A673 (cell line): ENCODE measurements at regions not wholly inside any gene's neighbourhood (a gene's known extent, or its start where the extent isn't known, plus 50 kb on each side); places are given as distances from the start of the nearest gene placed in this dataset.

ENCODE experiments used
- BruUV-seq: library from RNA; stranded (reverse); fragments of 400-500 nt; replicated peaks from 2 replicates; lab custom pipeline; 2021; lab: Mats Ljungman, UMichigan
- CTCF ChIA-PET: fragments of 300-600 bp; sonication (Branson Sonifier 250); formaldehyde crosslinking; loops from one replicate; lab custom pipeline; 2022; ENCODE audit warnings: antibody characterized with exemption; lab: Charles Lee
- POLR2A ChIA-PET: fragments of 300-600 bp; sonication (Branson Sonifier 250); formaldehyde crosslinking; loops from one replicate; lab custom pipeline; 2022; ENCODE audit warnings: antibody characterized with exemption; ENCODE audit not compliant: low non-redundant PET; lab: Charles Lee
- DNase-seq: peaks from one replicate; pipeline ENCODE4 v3.0.0-alpha.2; 2015; ENCODE audit warnings: low spot score
- H3K27ac ChIP-seq: fragments of 200-600 bp; sonication (generic); 2 replicates; pipeline ENCODE4 v1.5.1; 2016; ENCODE audit warnings: mixed run types, low read depth, mild to moderate bottlenecking, mixed read lengths, antibody characterized with exemption, low read length; ENCODE audit not compliant: poor library complexity, severe bottlenecking
- H3K27me3 ChIP-seq: fragments of 200-600 bp; sonication (generic); replicated peaks from 2 replicates; pipeline ENCODE4 v1.6.1; 2017; ENCODE audit warnings: mixed run types, low read depth, mild to moderate bottlenecking, mixed read lengths, antibody characterized with exemption, low read length; ENCODE audit not compliant: insufficient read depth, poor library complexity
- H3K36me3 ChIP-seq: fragments of 200-600 bp; sonication (generic); 2 replicates; pipeline ENCODE4 v1.6.1; 2016; ENCODE audit warnings: mixed run types, mild to moderate bottlenecking, mixed read lengths, antibody characterized with exemption, low read length; ENCODE audit not compliant: insufficient read depth, poor library complexity, severe bottlenecking
- H3K4me1 ChIP-seq: fragments of 200-600 bp; sonication (generic); 2 replicates; pipeline ENCODE4 v1.6.1; 2017; ENCODE audit warnings: mixed run types, mild to moderate bottlenecking, mixed read lengths, antibody characterized with exemption, low read length; ENCODE audit not compliant: insufficient read depth, poor library complexity, severe bottlenecking
- H3K4me3 ChIP-seq: fragments of 200-600 bp; sonication (generic); 2 replicates; pipeline ENCODE4 v1.5.1; 2016; ENCODE audit warnings: low read depth, mixed run types, mild to moderate bottlenecking, mixed read lengths, low read length; ENCODE audit not compliant: poor library complexity, severe bottlenecking
- H3K9me3 ChIP-seq: fragments of 200-600 bp; sonication (generic); 2 replicates; pipeline ENCODE4 v1.6.1; 2016; ENCODE audit warnings: mixed run types, low read depth, mild to moderate bottlenecking, mixed read lengths, antibody characterized with exemption, low read length; ENCODE audit not compliant: poor library complexity, severe bottlenecking
- EZH2 ChIP-seq: fragments of 200-600 bp; sonication (generic); IDR thresholded peaks from 2 replicates; pipeline ENCODE4 v1.6.1; 2017; ENCODE audit warnings: borderline replicate concordance, low read depth, mild to moderate bottlenecking, mixed read lengths, antibody characterized with exemption, low read length; ENCODE audit not compliant: poor library complexity, severe bottlenecking
- intact Hi-C: fragments of 100-400 bp; cut with micrococcal nuclease; formaldehyde crosslinking; loops from one replicate; pipeline ENCODE4 v1.10.0; 2022; ENCODE audit not compliant: unreplicated experiment
- TF ChIP-seq, protein P1 (sequence below): fragments of 300-800, 200-600 bp; sonication (generic); conservative IDR thresholded peaks from 2 replicates; pipeline ENCODE4 v1.5.1; 2017; ENCODE audit warnings: low read depth, mild to moderate bottlenecking, antibody characterized with exemption, low read length, moderate library complexity, mixed read lengths

- ChIA-PET POLR2A (no interaction called here), CTCF (no interaction called here)
- no peak for TF ChIP-seq EZH2
- TF ChIP-seq, protein P1, sequence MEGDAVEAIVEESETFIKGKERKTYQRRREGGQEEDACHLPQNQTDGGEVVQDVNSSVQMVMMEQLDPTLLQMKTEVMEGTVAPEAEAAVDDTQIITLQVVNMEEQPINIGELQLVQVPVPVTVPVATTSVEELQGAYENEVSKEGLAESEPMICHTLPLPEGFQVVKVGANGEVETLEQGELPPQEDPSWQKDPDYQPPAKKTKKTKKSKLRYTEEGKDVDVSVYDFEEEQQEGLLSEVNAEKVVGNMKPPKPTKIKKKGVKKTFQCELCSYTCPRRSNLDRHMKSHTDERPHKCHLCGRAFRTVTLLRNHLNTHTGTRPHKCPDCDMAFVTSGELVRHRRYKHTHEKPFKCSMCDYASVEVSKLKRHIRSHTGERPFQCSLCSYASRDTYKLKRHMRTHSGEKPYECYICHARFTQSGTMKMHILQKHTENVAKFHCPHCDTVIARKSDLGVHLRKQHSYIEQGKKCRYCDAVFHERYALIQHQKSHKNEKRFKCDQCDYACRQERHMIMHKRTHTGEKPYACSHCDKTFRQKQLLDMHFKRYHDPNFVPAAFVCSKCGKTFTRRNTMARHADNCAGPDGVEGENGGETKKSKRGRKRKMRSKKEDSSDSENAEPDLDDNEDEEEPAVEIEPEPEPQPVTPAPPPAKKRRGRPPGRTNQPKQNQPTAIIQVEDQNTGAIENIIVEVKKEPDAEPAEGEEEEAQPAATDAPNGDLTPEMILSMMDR, result no peak
- intact Hi-C loops, result no loop called here
- H3K4me1 ChIP-seq, result no peaks in the 10 kb centered on the region
- peaks cover 10% of the 10 kb centered on the region for H3K27me3 ChIP-seq
- no peaks in the 10 kb centered on the region for H3K36me3 ChIP-seq
- H3K27ac ChIP-seq, result no peak overlapping the region
- DNase-seq, result no peak
- BruUV-seq, result no TSS peak
- H3K4me3 ChIP-seq, result no peak overlapping the region
- H3K9me3 ChIP-seq, result no peaks in the 10 kb centered on the region
These were observed 671.7 kb downstream of the MECOM start for GRCh38 chr3:168991803-168992202.

- no peaks in the 10 kb centered on the region for H3K4me1 ChIP-seq
- BruUV-seq, result no TSS peak
- peaks cover 10% of the 10 kb centered on the region for H3K27me3 ChIP-seq
- ChIA-PET CTCF (no interaction called here), POLR2A (interaction anchor here (0.7 kb wide), 1 partner anchor 12 kb away, joined by 3 read pairs; no protein-coding TSS in a partner anchor)
- H3K36me3 ChIP-seq, result no peaks in the 10 kb centered on the region
- DNase-seq, result no peak
- H3K27ac ChIP-seq, result no peak overlapping the region
- H3K4me3 ChIP-seq, result no peak overlapping the region
- TF ChIP-seq, protein P1, result no peak
- no peak for TF ChIP-seq EZH2
- intact Hi-C loops, result no loop called here
- no peaks in the 10 kb centered on the region for H3K9me3 ChIP-seq
These were observed 672.9 kb downstream of the MECOM start for GRCh38 chr3:168990621-168991020.

GRCh38 chr3:168990134-168990533 lies 673.4 kb downstream of the MECOM start:
- ChIA-PET POLR2A (interaction anchor here (0.7 kb wide), 1 partner anchor 12 kb away, joined by 3 read pairs; no protein-coding TSS in a partner anchor), CTCF (no interaction called here)
- intact Hi-C loops, result no loop called here
- peaks cover 6% of the 10 kb centered on the region for H3K27me3 ChIP-seq
- H3K9me3 ChIP-seq, result no peaks in the 10 kb centered on the region
- H3K4me1 ChIP-seq, result no peaks in the 10 kb centered on the region
- TF ChIP-seq EZH2, result no peak
- TF ChIP-seq, protein P1, result no peak
- no peaks in the 10 kb centered on the region for H3K36me3 ChIP-seq
- H3K27ac ChIP-seq, result no peak overlapping the region
- no peak overlapping the region for H3K4me3 ChIP-seq
- no TSS peak for BruUV-seq
- no peak for DNase-seq
